Effector memory CD4-positive, alpha-beta T cell (primary cell): ENCODE measurements at regions not wholly inside any gene's neighbourhood (a gene's known extent, or its start where the extent isn't known, plus 50 kb on each side); places are given as distances from the start of the nearest gene placed in this dataset.

Source experiments
- DNase-seq, 3 donors: peaks; one replicate each; pipeline ENCODE4 v3.0.0-alpha.2; 2020
- H3K27ac ChIP-seq: 2 replicates; pipeline ENCODE4 v1.7.0; 2013; ENCODE audit warnings: mild to moderate bottlenecking, low read length, moderate library complexity; ENCODE audit not compliant: insufficient read depth, poor library complexity, severe bottlenecking
- H3K27me3 ChIP-seq: replicated peaks from 2 replicates; pipeline ENCODE4 v1.7.0; 2013; ENCODE audit warnings: mild to moderate bottlenecking, low read length; ENCODE audit not compliant: insufficient read depth, control insufficient read depth, poor library complexity, severe bottlenecking
- H3K36me3 ChIP-seq: 2 replicates; pipeline ENCODE4 v1.7.0; 2013; ENCODE audit warnings: mild to moderate bottlenecking, low read length, moderate library complexity; ENCODE audit not compliant: control insufficient read depth, insufficient read depth
- H3K4me1 ChIP-seq: 2 replicates; pipeline ENCODE4 v1.7.0; 2013; ENCODE audit warnings: low read length, mild to moderate bottlenecking; ENCODE audit not compliant: control insufficient read depth, insufficient read depth, poor library complexity, severe bottlenecking
- H3K4me3 ChIP-seq: 2 replicates; pipeline ENCODE4 v1.7.0; 2013; ENCODE audit warnings: low read length, low read depth, mild to moderate bottlenecking; ENCODE audit not compliant: insufficient read depth, poor library complexity, severe bottlenecking
- H3K9me3 ChIP-seq: 2 replicates; pipeline ENCODE4 v1.7.0; 2013; ENCODE audit warnings: mild to moderate bottlenecking, low read length, moderate library complexity; ENCODE audit not compliant: control insufficient read depth

DNA sequence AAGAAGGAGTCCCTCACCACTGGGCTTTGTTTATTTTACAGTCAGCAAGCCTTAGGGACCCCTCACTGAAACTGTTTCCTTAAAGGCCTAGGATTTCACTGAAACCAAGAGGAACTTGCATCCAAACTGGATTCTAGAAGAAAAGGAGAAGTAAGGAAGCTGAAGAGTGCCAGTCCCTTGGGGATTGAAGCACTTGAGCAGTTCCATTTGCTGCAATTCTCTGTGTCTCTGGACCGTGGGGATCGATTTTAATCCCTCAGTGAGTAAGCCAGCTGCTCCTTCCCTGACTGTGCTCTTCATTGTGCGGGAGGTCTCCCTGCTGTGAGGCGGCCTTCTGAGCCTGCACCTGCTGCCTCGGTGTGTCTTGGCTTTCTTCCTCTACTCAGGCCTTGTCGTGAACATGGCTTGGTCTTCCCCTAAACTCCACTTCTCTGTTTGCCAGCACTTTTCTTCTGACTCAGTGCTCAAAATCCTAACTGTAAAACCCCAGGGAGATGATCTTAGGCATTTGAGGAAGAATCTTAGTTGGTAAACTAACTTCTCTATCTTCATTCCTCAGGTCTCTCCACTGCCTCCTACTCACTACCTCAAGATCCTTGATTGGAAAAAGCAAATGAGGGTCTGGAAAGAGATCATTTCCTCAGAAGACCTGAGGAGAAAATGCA, 132.6 kb downstream of the SLC38A6 start:
- DNase-seq: no peak
- Histone ChIP-seq H3K9me3 (peaks cover 3% of the 10 kb centered on the region), H3K27me3 (no peaks in the 10 kb centered on the region), H3K27ac (no peak overlapping the region), H3K4me3 (no peak overlapping the region), H3K4me1 (no peaks in the 10 kb centered on the region), H3K36me3 (no peaks in the 10 kb centered on the region)

- Histone ChIP-seq H3K27ac (no peak overlapping the region), H3K4me3 (no peak overlapping the region), H3K36me3 (no peaks in the 10 kb centered on the region), H3K9me3 (peaks cover 3% of the 10 kb centered on the region), H3K4me1 (no peaks in the 10 kb centered on the region), H3K27me3 (no peaks in the 10 kb centered on the region)
- no peak for DNase-seq
These were observed 131.5 kb downstream of the SLC38A6 start for GRCh38 chr14:61112506-61112905.

DNA sequence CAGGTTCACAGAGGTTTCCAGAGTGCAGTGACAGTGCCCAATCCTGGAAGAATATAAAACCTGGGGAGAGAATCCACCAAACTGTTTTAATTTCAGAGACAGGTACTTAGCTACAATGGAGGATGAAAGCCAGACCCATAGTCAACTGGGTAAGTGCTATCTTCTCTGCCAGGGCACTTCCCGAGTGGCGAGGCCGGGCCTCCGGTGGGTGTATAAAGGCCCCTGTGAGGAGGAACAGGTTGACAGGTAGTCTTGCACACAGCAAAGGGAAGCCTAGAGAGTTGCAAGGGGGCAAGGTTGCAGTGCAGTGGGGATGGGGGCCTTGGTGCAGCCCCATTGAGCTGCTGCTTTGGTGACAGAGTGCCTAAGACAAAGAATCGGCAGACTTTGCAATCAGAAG, 130.7 kb downstream of the SLC38A6 start:
- DNase-seq: no peak
- Histone ChIP-seq H3K4me3 (no peak overlapping the region), H3K27me3 (no peaks in the 10 kb centered on the region), H3K4me1 (no peaks in the 10 kb centered on the region), H3K36me3 (no peaks in the 10 kb centered on the region), H3K27ac (no peak overlapping the region), H3K9me3 (peaks cover 3% of the 10 kb centered on the region)

DNA sequence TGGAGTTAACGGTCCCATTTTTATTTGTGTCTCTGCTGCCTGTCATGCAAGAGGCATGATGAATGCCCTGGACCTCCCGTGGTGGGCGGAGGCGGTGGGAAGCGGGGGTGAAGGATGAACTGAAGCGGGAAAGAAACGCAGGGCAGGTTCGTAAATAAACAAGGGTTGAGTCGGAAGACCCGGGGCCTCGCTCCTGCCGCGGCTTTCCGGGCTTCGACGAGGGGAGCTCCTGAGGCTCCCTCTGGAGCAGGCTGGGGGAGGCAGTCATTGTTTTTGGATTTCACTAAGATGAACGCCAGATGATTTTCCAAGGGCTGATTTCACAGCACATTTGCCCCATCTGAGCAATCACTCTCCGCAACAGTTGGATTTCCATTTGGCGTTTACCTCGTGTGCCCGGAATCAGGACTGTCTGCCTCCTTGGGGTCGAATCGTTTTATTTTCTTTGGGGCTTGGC, 130.2 kb downstream of the SLC38A6 start:
- no peak for DNase-seq
- H3K4me1 ChIP-seq: no peaks in the 10 kb centered on the region

DNA sequence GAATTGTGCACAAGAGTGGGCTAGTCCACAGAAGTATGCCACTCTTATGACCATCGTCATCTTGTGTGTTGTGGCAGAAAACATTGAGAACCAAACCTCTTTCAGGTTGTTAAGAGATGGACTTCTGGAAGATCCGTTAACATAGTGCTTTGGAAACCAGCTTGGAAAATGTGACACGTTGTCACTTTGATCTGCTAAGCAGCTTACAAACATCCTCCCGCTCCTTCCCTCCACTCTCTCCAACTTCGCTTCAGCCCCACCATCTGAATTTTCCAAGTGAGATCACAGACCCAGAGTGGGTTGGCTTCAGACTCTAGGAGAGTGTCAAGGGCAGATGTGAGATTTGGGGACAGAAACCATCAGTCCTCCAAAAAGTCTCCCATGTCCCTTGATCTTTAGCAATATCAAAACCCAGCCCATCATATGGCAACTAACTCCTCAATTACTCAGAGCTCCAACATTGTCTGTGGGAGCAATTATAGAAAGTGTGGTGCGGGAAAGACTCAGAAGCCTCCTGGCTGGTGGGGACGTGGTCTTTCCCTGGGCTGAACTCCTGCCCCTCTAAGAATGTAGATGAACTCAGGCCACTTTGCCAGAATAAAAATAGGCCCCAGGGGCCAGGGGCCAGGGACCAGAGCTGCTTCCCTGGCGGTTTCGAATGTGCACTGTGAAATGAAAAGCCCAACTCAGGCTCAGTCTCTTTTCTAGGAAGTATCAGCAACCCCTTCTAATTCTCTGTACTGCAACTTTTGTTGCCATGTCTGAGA, 129.5 kb downstream of the SLC38A6 start:
- H3K4me3 ChIP-seq: no peak overlapping the region
- H3K9me3 ChIP-seq: peaks cover 3% of the 10 kb centered on the region
- DNase-seq: no peak
- no peaks in the 10 kb centered on the region for H3K27me3 ChIP-seq
- H3K36me3 ChIP-seq: no peaks in the 10 kb centered on the region
- H3K4me1 ChIP-seq: no peaks in the 10 kb centered on the region
- no peak overlapping the region for H3K27ac ChIP-seq

More for the DNA sequence above, 130.2 kb downstream of the SLC38A6 start:
- Histone ChIP-seq H3K27me3 (no peaks in the 10 kb centered on the region), H3K36me3 (no peaks in the 10 kb centered on the region), H3K4me3 (no peak overlapping the region), H3K27ac (no peak overlapping the region), H3K9me3 (peaks cover 3% of the 10 kb centered on the region)

DNA sequence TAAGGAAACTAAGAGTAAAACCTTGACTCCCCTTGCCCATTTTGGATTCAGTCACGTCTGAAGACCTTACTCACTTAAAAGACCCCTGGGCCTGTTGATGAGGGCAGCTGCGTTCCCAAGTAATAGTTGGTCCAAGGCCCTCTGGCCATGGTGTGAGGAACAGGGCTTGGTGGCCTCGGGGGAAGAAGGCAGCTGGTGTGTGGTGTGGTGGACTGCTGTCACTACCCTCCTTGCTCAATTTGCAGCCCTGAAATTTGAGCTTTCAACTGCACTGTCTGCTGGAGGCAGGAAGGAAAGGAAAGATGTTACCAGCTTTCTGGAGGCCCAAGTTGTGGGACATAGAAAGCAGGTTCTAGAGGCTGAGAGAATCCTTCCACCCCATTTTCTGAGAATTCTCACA, 128.2 kb downstream of the SLC38A6 start:
- Histone ChIP-seq H3K27me3 (no peaks in the 10 kb centered on the region), H3K4me3 (no peak overlapping the region), H3K36me3 (no peaks in the 10 kb centered on the region), H3K4me1 (no peaks in the 10 kb centered on the region), H3K9me3 (peaks cover 1% of the 10 kb centered on the region), H3K27ac (no peak overlapping the region)
- DNase-seq: no peak

GRCh38 chr14:61108496-61109141, 127.6 kb downstream of the SLC38A6 start:
- no peaks in the 10 kb centered on the region for H3K36me3 ChIP-seq
- H3K4me3 ChIP-seq: no peak overlapping the region
- H3K27ac ChIP-seq: no peak overlapping the region
- no peak for DNase-seq
- H3K4me1 ChIP-seq: no peaks in the 10 kb centered on the region
- no peaks in the 10 kb centered on the region for H3K27me3 ChIP-seq
- no peaks in the 10 kb centered on the region for H3K9me3 ChIP-seq

GRCh38 chr14:61107869-61108493, 126.9 kb downstream of the SLC38A6 start:
- no peak for DNase-seq
- Histone ChIP-seq H3K27me3 (no peaks in the 10 kb centered on the region), H3K4me1 (no peaks in the 10 kb centered on the region), H3K36me3 (no peaks in the 10 kb centered on the region), H3K4me3 (no peak overlapping the region), H3K27ac (no peak overlapping the region), H3K9me3 (no peaks in the 10 kb centered on the region)

DNA sequence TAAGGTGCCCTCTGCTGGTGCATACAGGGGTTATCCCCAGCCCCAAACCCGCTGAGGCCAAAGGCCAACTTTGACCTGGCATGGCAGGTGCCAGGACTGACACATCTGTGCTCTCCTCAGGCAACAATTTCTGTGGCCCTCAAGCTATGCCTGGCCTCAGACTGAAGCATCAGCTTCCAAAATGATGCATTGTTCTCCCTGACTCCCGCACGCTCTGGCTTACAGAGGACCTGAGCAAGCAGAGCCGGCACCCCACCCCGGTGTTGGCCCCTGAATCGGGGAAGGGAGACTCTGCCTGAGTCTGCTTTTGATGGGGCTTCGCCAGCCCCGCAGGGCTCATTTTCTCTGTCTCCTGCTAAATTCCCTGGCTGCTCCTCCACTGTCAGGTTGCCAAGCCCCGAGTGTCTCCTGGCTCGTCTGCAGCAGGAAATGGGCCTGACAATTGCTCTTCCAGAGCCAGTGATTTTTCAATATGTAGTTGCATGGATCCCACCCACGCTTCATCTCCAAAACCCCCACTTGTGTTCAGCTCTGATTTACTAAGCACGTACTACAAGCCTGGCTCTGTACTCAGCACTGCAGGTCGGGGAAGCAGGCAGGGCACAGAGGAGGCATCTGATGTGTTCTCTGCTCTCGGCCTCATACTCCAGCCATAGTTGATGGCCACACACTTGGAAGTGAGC, 126.1 kb downstream of the SLC38A6 start:
- no peak overlapping the region for H3K4me3 ChIP-seq
- DNase-seq: no peak
- H3K36me3 ChIP-seq: no peaks in the 10 kb centered on the region
- H3K4me1 ChIP-seq: no peaks in the 10 kb centered on the region
- H3K27ac ChIP-seq: no peak overlapping the region
- H3K9me3 ChIP-seq: no peaks in the 10 kb centered on the region
- H3K27me3 ChIP-seq: no peaks in the 10 kb centered on the region
